GM12878 (cell line): ENCODE measurements at regions not wholly inside any gene's neighbourhood (a gene's known extent, or its start where the extent isn't known, plus 50 kb on each side); places are given as distances from the start of the nearest gene placed in this dataset.

Experiments
- ATAC-seq: fragments of 200-7000 bp; cut with Tn5 transposase; 3 replicates; pipeline ENCODE4 v1.9.1; 2020; ENCODE audit warnings: mild to moderate bottlenecking, moderate library complexity
- BruUV-seq: library from RNA; stranded (reverse); fragments of 400-500 nt; replicated peaks from 2 replicates; lab custom pipeline; 2021; lab: Mats Ljungman, UMichigan
- CTCF ChIA-PET: fragments of 300-600 bp; sonication (Branson Sonifier 250); formaldehyde crosslinking; extraction: SDS; loops from one replicate; lab custom pipeline; 2021; ENCODE audit warnings: inconsistent platforms; lab: Yijun Ruan, JAX
- POLR2A ChIA-PET: fragments of 350-600 bp; formaldehyde crosslinking; extraction: SDS; loops from one replicate; lab custom pipeline; 2021; ENCODE audit warnings: inconsistent platforms; lab: Charles Lee
- RAD21 ChIA-PET: fragments of 300-600 bp; sonication (Branson Sonifier 250); formaldehyde crosslinking; loops from one replicate; lab custom pipeline; 2023; ENCODE audit warnings: antibody characterized with exemption; ENCODE audit not compliant: unreplicated experiment; lab: Charles Lee
- SMC1A ChIA-PET: fragments of 300-600 bp; sonication (Branson Sonifier 250); formaldehyde crosslinking; loops from one replicate; lab custom pipeline; 2023; ENCODE audit not compliant: unreplicated experiment, uncharacterized antibody; lab: Charles Lee
- DNase-seq: peaks from one replicate; pipeline ENCODE4 v3.0.0-alpha.2; 2011; ENCODE audit warnings: low read depth, low spot score
- FAIRE-seq: peaks from 3 replicates; lab custom pipeline; 2011; peaks lifted over from hg19 to GRCh38; lab: Jason Lieb, UNC
- H2AFZ ChIP-seq: 2 replicates; pipeline ENCODE4 v1.6.0; 2011; ENCODE audit warnings: low read depth, low read length, control low read depth; ENCODE audit not compliant: control insufficient read depth
- H3K27ac ChIP-seq: 2 replicates; pipeline ENCODE4 v1.5.1; 2011; ENCODE audit warnings: control low read depth; ENCODE audit not compliant: control insufficient read depth, insufficient read depth
- H3K27me3 ChIP-seq, 2 experiments: replicated peaks in 1 of 2; 2 replicates each; pipeline versions ENCODE4 v1.6.0 to v1.6.1; 2011; ENCODE audit warnings: low read length in 1 of 2; ENCODE audit not compliant: control insufficient read depth in 2 of 2, insufficient read depth in 2 of 2
- H3K36me3 ChIP-seq, 2 experiments: 2 replicates each; pipeline ENCODE4 v1.5.1; 2011; ENCODE audit warnings: low read length in 1 of 2; ENCODE audit not compliant: control insufficient read depth in 2 of 2, insufficient read depth in 2 of 2
- H3K4me1 ChIP-seq: 2 replicates; pipeline ENCODE4 v1.6.1; 2011; ENCODE audit warnings: mild to moderate bottlenecking, low read length, moderate library complexity, mixed read lengths; ENCODE audit not compliant: control insufficient read depth, insufficient read depth
- H3K4me2 ChIP-seq: 2 replicates; pipeline ENCODE4 v1.6.0; 2011; ENCODE audit warnings: control low read depth; ENCODE audit not compliant: control insufficient read depth, insufficient read depth
- H3K4me3 ChIP-seq: fragments of 200-600 bp; sonication (generic); 2 replicates; pipeline ENCODE4 v1.5.1; 2016
- H3K79me2 ChIP-seq: 2 replicates; pipeline ENCODE4 v1.6.0; 2011; ENCODE audit warnings: low read length; ENCODE audit not compliant: control insufficient read depth, insufficient read depth
- H3K9ac ChIP-seq: 2 replicates; pipeline ENCODE4 v1.8.0; 2011; ENCODE audit warnings: low read length, control low read depth, mixed read lengths; ENCODE audit not compliant: control insufficient read depth, insufficient read depth
- H3K9me3 ChIP-seq: replicated peaks from 3 replicates; pipeline ENCODE4 v1.5.1; 2011; ENCODE audit warnings: mild to moderate bottlenecking, low read length; ENCODE audit not compliant: control insufficient read depth, insufficient read depth
- H4K20me1 ChIP-seq: 2 replicates; pipeline ENCODE4 v1.6.0; 2011; ENCODE audit not compliant: control insufficient read depth, insufficient read depth
- BMI1 ChIP-seq: fragments of 450-650 bp; IDR thresholded peaks from 2 replicates; pipeline ENCODE4 v1.6.1; 2016; ENCODE audit warnings: mild to moderate bottlenecking, moderate library complexity, borderline replicate concordance
- BRCA1 ChIP-seq: IDR thresholded peaks from 2 replicates; pipeline ENCODE4 v1.6.1; 2011; ENCODE audit warnings: low read depth, low read length, improper control_type of control experiment
- CREM ChIP-seq: IDR thresholded peaks from 2 replicates; pipeline ENCODE4 v1.6.1; 2014; ENCODE audit warnings: antibody characterized with exemption, low read depth
- FOXK2 ChIP-seq: fragments of 450-650 bp; IDR thresholded peaks from 2 replicates; pipeline ENCODE4 v1.6.1; 2017; ENCODE audit warnings: mild to moderate bottlenecking, moderate library complexity
- HDAC2 ChIP-seq: fragments of 200-600 bp; sonication (generic); IDR thresholded peaks from 2 replicates; pipeline ENCODE4 v1.6.1; 2017
- MLLT1 ChIP-seq: fragments of 450-650 bp; IDR thresholded peaks from 2 replicates; pipeline ENCODE4 v1.6.1; 2016; ENCODE audit warnings: mild to moderate bottlenecking
- RAD21 ChIP-seq: IDR thresholded peaks from 2 replicates; pipeline ENCODE4 v1.6.1; 2011; ENCODE audit warnings: mild to moderate bottlenecking, low read depth, low read length, moderate library complexity; ENCODE audit not compliant: insufficient read depth
- RELB ChIP-seq: fragments of 450-650 bp; IDR thresholded peaks from 2 replicates; pipeline ENCODE4 v1.6.1; 2017; ENCODE audit warnings: low read depth, mild to moderate bottlenecking, moderate library complexity
- ZBTB40 ChIP-seq: fragments of 450-650 bp; IDR thresholded peaks from 2 replicates; pipeline ENCODE4 v1.6.1; 2016; ENCODE audit warnings: mild to moderate bottlenecking, moderate library complexity, borderline replicate concordance
- ZNF24 ChIP-seq: fragments of 450-650 bp; IDR thresholded peaks from 2 replicates; pipeline ENCODE4 v1.6.1; 2017; ENCODE audit warnings: antibody characterized with exemption, mild to moderate bottlenecking
- ZNF622 ChIP-seq: fragments of 450-650 bp; IDR thresholded peaks from 2 replicates; pipeline ENCODE4 v1.6.1; 2017; ENCODE audit warnings: mild to moderate bottlenecking, inconsistent platforms
- WGBS: methylation state at CpG from one replicate; pipeline ENCODE4 v1.1.6; 2016; ENCODE audit warnings: low lambda C conversion rate; ENCODE audit not compliant: insufficient replicate concordance, insufficient coverage; ENCODE audit errors: missing lambda C conversion rate; 5-methylcytosine and 5-hydroxymethylcytosine counted together
- in situ Hi-C: fragments of 300-500 bp; cut with MboI; formaldehyde crosslinking; loops from 9 replicates; pipeline ENCODE4 v1.14.3; 2018; ENCODE audit warnings: mixed read lengths
- intact Hi-C: fragments of 100-400 bp; cut with micrococcal nuclease; formaldehyde crosslinking; loops from one replicate; pipeline ENCODE4 v1.14.2; 2022; ENCODE audit not compliant: unreplicated experiment

- Histone ChIP-seq H3K27ac (no peak overlapping the region), H3K9me3 (peaks cover 7% of the 10 kb centered on the region), H3K27me3 (no peaks in the 10 kb centered on the region), H3K9ac (no peak overlapping the region), H3K4me2 (no peak overlapping the region), H3K36me3 (no peaks in the 10 kb centered on the region), H4K20me1 (no peaks in the 10 kb centered on the region), H2AFZ (no peak overlapping the region), H3K4me1 (no peaks in the 10 kb centered on the region), H3K4me3 (no peak overlapping the region), H3K79me2 (no peaks in the 10 kb centered on the region; the same call in 1 of the 2 replicates)
- TF ChIP-seq MLLT1: no peak
- no peak for TF ChIP-seq BRCA1
- TF ChIP-seq RELB: no peak
- TF ChIP-seq ZNF622: no peak
- no peak for TF ChIP-seq RAD21
- TF ChIP-seq ZBTB40: no peak
- no peak for TF ChIP-seq HDAC2
- TF ChIP-seq BMI1: no peak
- TF ChIP-seq CREM: no peak
- no peak for TF ChIP-seq FOXK2
- TF ChIP-seq ZNF24: no peak
- CTCF ChIA-PET: interaction anchor here (1.0 kb wide), 1 partner anchor 12 kb away, joined by 3 read pairs; no protein-coding TSS in a partner anchor
- WGBS: 41% methylated on average over 4 of the region's 4 CpGs
- SMC1A ChIA-PET: interaction anchor here (0.9 kb wide), 1 partner anchor 18 kb away, joined by 3 read pairs; no protein-coding TSS in a partner anchor
- RAD21 ChIA-PET: no interaction called here
- POLR2A ChIA-PET: no interaction called here
- intact Hi-C loops: no loop called here
- in situ Hi-C loops: no loop called here
- ATAC-seq: peak; percentile 17; the same call in 1 of the 3 replicates
- no TSS peak for BruUV-seq
- FAIRE-seq: no peak
- DNase-seq: no peak
Observed at GRCh38 chr5:27479859-27480258, 441.5 kb upstream of the CDH9 start.
